Body of pancreas (tissue), 4 donors: ENCODE measurements at regions not wholly inside any gene's neighbourhood (a gene's known extent, or its start where the extent isn't known, plus 50 kb on each side); places are given as distances from the start of the nearest gene placed in this dataset.

ENCODE experiments used
- ATAC-seq: fragments of 150-250 bp; one replicate; pipeline ENCODE4 v1.9.1; 2016
- DNase-seq, 4 donors: peaks; one replicate each; pipeline ENCODE4 v3.0.0-alpha.2; 2019
- H3K27ac ChIP-seq, 4 donors: fragments of 200-600 bp; sonication (generic); 1 replicate in 3 of 4; 2 replicates in 1 of 4; pipeline versions ENCODE4 v1.5.1 to v1.6.1; 2016 to 2019; ENCODE audit warnings: mild to moderate bottlenecking in 1 of 4, mixed read lengths in 1 of 4, moderate library complexity in 1 of 4
- H3K27me3 ChIP-seq, 2 donors: fragments of 200-600 bp; sonication (generic); one replicate each; pipeline ENCODE4 v1.6.0; 2016; ENCODE audit warnings: mild to moderate bottlenecking in 1 of 2
- H3K36me3 ChIP-seq, 2 donors: fragments of 200-600 bp; sonication (generic); replicated peaks in 1 of 2; 2 replicates each; pipeline ENCODE4 v1.5.1; 2016; ENCODE audit warnings: low read depth in 2 of 2; ENCODE audit not compliant: insufficient read depth in 1 of 2
- H3K4me1 ChIP-seq: fragments of 200-600 bp; sonication (generic); one replicate; pipeline ENCODE4 v1.6.0; 2016
- H3K4me3 ChIP-seq, 2 donors: fragments of 200-600 bp; sonication (generic); 1 replicate in 1 of 2; 2 replicates in 1 of 2; pipeline ENCODE4 v1.5.1; 2016 to 2019
- H3K9me3 ChIP-seq, 3 donors: fragments of 200-600 bp; sonication (generic); 1 replicate in 2 of 3; 2 replicates in 1 of 3; pipeline ENCODE4 v1.5.1; 2016
- CTCF ChIP-seq, 7 experiments: fragments of 450-650 bp in 4 of 7; fragments of 200-600 bp in 3 of 7; sonication (generic) in 3 of 7; IDR thresholded peaks; one replicate each; pipeline ENCODE4 v1.5.1; 2016 to 2019; ENCODE audit warnings: antibody characterized with exemption in 7 of 7
- POLR2A ChIP-seq, 3 donors: fragments of 450-650 bp; IDR thresholded peaks; one replicate each; pipeline ENCODE4 v1.6.1; 2016; ENCODE audit warnings: antibody characterized with exemption in 3 of 3, mild to moderate bottlenecking in 2 of 3
- WGBS, 2 donors: methylation state at CpG; one replicate each; pipeline ENCODE4 v1.1.5; 2017; 5-methylcytosine and 5-hydroxymethylcytosine counted together
- intact Hi-C: fragments of 100-400 bp; cut with DNase I; formaldehyde crosslinking; loops from one replicate; pipeline ENCODE4 v1.15.1; 2023

- no peaks in the 10 kb centered on the region for H3K4me1 ChIP-seq
- no peak overlapping the region for H3K27ac ChIP-seq
- 56 to 69% methylated on average over 2 of the region's 2 CpGs for WGBS, 2 donors
- DNase-seq: no peak
- no peak for TF ChIP-seq CTCF (IDR thresholded peaks at IDR 0.05)
- no peak for TF ChIP-seq POLR2A (IDR thresholded peaks at IDR 0.05)
- intact Hi-C loops: no loop called here
- ATAC-seq: no peak
- no peaks in the 10 kb centered on the region for H3K36me3 ChIP-seq
- no peaks in the 10 kb centered on the region for H3K9me3 ChIP-seq
- no peaks in the 10 kb centered on the region for H3K27me3 ChIP-seq
- H3K4me3 ChIP-seq: no peak overlapping the region
Measured at GRCh38 chr16:64857411-64857810, 264.5 kb downstream of the CDH11 start.

GRCh38 chr16:64853551-64853950 is 268.3 kb downstream of the CDH11 start:
- 59 to 62% methylated on average over 2 of the region's 2 CpGs for WGBS, 2 donors
- intact Hi-C loops: no loop called here
- no peaks in the 10 kb centered on the region for H3K9me3 ChIP-seq
- no peak overlapping the region for H3K4me3 ChIP-seq
- no peaks in the 10 kb centered on the region for H3K36me3 ChIP-seq
- no peaks in the 10 kb centered on the region for H3K4me1 ChIP-seq
- TF ChIP-seq CTCF (IDR thresholded peaks at IDR 0.05) (no peak), POLR2A (IDR thresholded peaks at IDR 0.05) (no peak)
- ATAC-seq (no peak), DNase-seq (no peak)
- H3K27me3 ChIP-seq: no peaks in the 10 kb centered on the region
- no peak overlapping the region for H3K27ac ChIP-seq

- H3K4me1 ChIP-seq: no peaks in the 10 kb centered on the region
- H3K36me3 ChIP-seq: no peaks in the 10 kb centered on the region
- H3K4me3 ChIP-seq: no peak overlapping the region
- H3K9me3 ChIP-seq: no peaks in the 10 kb centered on the region
- H3K27me3 ChIP-seq: no peaks in the 10 kb centered on the region
- no peak for TF ChIP-seq POLR2A (IDR thresholded peaks at IDR 0.05)
- TF ChIP-seq CTCF (IDR thresholded peaks at IDR 0.05): no peak
- H3K27ac ChIP-seq: no peak overlapping the region
- ATAC-seq (no peak), DNase-seq (no peak)
- intact Hi-C loops: no loop called here
- WGBS, 2 donors: 34 to 44% methylated on average over 3 of the region's 3 CpGs
Measured at GRCh38 chr16:64846966-64847365, 274.9 kb downstream of the CDH11 start.

GRCh38 chr16:64845071-64845470 is 276.8 kb downstream of the CDH11 start:
- no peak for DNase-seq
- Histone ChIP-seq H3K9me3 (no peaks in the 10 kb centered on the region), H3K36me3 (no peaks in the 10 kb centered on the region), H3K4me3 (no peak overlapping the region), H3K27me3 (no peaks in the 10 kb centered on the region), H3K4me1 (no peaks in the 10 kb centered on the region), H3K27ac (no peak overlapping the region)
- TF ChIP-seq POLR2A (IDR thresholded peaks at IDR 0.05) (no peak), CTCF (IDR thresholded peaks at IDR 0.05) (no peak)
- ATAC-seq: no peak
- 61 to 71% methylated on average over 2 of the region's 2 CpGs for WGBS, 2 donors
- intact Hi-C loops: no loop called here

GRCh38 chr16:64841482-64841881 is 280.4 kb downstream of the CDH11 start:
- no peaks in the 10 kb centered on the region for H3K27me3 ChIP-seq
- ATAC-seq (no peak), DNase-seq (no peak)
- intact Hi-C loops: no loop called here
- no peaks in the 10 kb centered on the region for H3K36me3 ChIP-seq
- no peaks in the 10 kb centered on the region for H3K4me1 ChIP-seq
- no peak overlapping the region for H3K27ac ChIP-seq
- TF ChIP-seq POLR2A (IDR thresholded peaks at IDR 0.05) (no peak), CTCF (IDR thresholded peaks at IDR 0.05) (no peak)
- no peak overlapping the region for H3K4me3 ChIP-seq
- no peaks in the 10 kb centered on the region for H3K9me3 ChIP-seq
